Esophagus squamous epithelium (tissue), 5 donors: ENCODE measurements at regions not wholly inside any gene's neighbourhood (a gene's known extent, or its start where the extent isn't known, plus 50 kb on each side); places are given as distances from the start of the nearest gene placed in this dataset.

Experiments used
- DNase-seq: peaks from one replicate; lab custom pipeline; 2025; lab: John Stamatoyannopoulos, UW
- H3K27ac ChIP-seq, 4 donors: fragments of 200-600 bp; sonication (generic); one replicate each; pipeline ENCODE4 v1.5.1; 2016 to 2019; ENCODE audit warnings: mild to moderate bottlenecking in 1 of 4
- H3K27me3 ChIP-seq, 4 donors: fragments of 200-600 bp; sonication (generic); 1 replicate in 3 of 4; 2 replicates in 1 of 4; pipeline versions ENCODE4 v1.5.1 to v1.6.0; 2017 to 2021; ENCODE audit warnings: antibody characterized with exemption in 1 of 4
- H3K36me3 ChIP-seq, 3 donors: fragments of 200-600 bp; sonication (generic); one replicate each; pipeline ENCODE4 v1.5.1; 2016 to 2019
- H3K4me1 ChIP-seq, 3 donors: fragments of 200-600 bp; sonication (generic); one replicate each; pipeline ENCODE4 v1.5.1; 2017 to 2019
- H3K4me3 ChIP-seq, 4 donors: fragments of 200-600 bp; sonication (generic); 1 replicate in 3 of 4; 2 replicates in 1 of 4; pipeline ENCODE4 v1.5.1; 2016 to 2019; ENCODE audit warnings: mild to moderate bottlenecking in 2 of 4, moderate library complexity in 1 of 4
- H3K9me3 ChIP-seq, 3 donors: fragments of 200-600 bp; sonication (generic); one replicate each; pipeline ENCODE4 v1.5.1; 2016 to 2019
- POLR2A ChIP-seq, 4 donors: fragments of 450-650 bp; IDR thresholded peaks; one replicate each; pipeline ENCODE4 v1.6.1; 2017; ENCODE audit warnings: antibody characterized with exemption in 4 of 4, mild to moderate bottlenecking in 4 of 4, moderate library complexity in 3 of 4
- WGBS, 2 donors: methylation state at CpG; one replicate each; pipeline ENCODE4 v1.1.5; 2018; 5-methylcytosine and 5-hydroxymethylcytosine counted together
- intact Hi-C: fragments of 100-400 bp; cut with DNase I; formaldehyde crosslinking; loops from one replicate; pipeline ENCODE4 v1.15.0; 2022
- TF ChIP-seq, protein P1 (sequence below), 6 experiments: fragments of 450-650 bp in 4 of 6; fragments of 200-600 bp in 2 of 6; sonication (generic) in 2 of 6; IDR thresholded peaks; one replicate each; pipeline ENCODE4 v1.5.1; 2016 to 2019; ENCODE audit warnings: antibody characterized with exemption in 6 of 6, mild to moderate bottlenecking in 4 of 6, moderate library complexity in 4 of 6
- donor health status: DM: yes; HTN: yes; CAD: no.

DNA sequence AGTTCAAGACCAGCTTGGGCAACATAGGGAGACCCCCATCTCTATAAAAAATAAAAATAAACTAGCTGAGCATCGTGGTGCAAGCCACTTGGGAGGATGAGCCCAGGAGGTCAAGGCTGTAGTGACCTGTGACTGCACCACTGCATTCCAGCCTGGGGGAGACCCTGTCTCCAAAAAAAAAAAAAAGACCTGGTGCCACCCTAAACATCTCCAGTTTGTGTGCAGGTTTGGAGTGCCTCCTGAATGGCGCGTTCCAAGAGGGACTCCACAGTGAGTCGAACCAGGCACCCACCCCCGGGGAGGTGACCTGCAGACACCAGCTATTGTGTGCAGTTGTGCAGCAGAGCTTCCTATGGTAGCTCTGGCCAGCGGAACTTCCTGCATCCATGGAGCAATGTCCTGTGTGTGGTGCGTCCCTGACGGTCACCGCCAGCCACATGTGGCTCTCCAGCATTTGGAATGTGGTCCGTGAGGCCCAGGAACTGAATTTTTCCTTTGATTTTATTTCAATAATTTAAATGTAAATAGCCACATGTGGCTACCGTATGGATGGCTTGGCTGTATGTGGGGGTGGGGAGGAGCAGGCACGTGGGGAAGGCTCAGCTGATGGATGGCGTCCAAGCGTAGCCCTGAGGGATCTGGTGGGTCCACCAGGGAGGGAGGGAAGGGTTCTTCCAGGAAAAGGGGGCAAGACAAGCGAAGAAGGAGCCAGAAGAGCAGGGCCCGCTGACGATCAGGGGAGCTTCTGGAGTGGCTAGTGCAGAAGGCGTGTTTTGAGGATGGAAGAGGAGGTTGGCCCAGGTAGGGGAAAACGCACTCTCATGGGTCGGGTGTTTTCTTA is 107.1 kb upstream of the GSE1 start:
- Histone ChIP-seq H3K27me3 (no peaks in the 10 kb centered on the region), H3K36me3 (no peaks in the 10 kb centered on the region), H3K4me3 (no peak overlapping the region), H3K4me1 (peaks cover 0 to 9% (median 0%) of the 10 kb centered on the region in 3 donors), H3K9me3 (no peaks in the 10 kb centered on the region), H3K27ac (no peak overlapping the region)
- 74 to 84% methylated on average over 17 of the region's 20 CpGs for WGBS, 2 donors
- TF ChIP-seq, protein P1, sequence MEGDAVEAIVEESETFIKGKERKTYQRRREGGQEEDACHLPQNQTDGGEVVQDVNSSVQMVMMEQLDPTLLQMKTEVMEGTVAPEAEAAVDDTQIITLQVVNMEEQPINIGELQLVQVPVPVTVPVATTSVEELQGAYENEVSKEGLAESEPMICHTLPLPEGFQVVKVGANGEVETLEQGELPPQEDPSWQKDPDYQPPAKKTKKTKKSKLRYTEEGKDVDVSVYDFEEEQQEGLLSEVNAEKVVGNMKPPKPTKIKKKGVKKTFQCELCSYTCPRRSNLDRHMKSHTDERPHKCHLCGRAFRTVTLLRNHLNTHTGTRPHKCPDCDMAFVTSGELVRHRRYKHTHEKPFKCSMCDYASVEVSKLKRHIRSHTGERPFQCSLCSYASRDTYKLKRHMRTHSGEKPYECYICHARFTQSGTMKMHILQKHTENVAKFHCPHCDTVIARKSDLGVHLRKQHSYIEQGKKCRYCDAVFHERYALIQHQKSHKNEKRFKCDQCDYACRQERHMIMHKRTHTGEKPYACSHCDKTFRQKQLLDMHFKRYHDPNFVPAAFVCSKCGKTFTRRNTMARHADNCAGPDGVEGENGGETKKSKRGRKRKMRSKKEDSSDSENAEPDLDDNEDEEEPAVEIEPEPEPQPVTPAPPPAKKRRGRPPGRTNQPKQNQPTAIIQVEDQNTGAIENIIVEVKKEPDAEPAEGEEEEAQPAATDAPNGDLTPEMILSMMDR (IDR thresholded peaks at IDR 0.05), result no peak
- TF ChIP-seq POLR2A (IDR thresholded peaks at IDR 0.05), result no peak
- intact Hi-C loops, result no loop called here
- DNase-seq, result no peak

DNA sequence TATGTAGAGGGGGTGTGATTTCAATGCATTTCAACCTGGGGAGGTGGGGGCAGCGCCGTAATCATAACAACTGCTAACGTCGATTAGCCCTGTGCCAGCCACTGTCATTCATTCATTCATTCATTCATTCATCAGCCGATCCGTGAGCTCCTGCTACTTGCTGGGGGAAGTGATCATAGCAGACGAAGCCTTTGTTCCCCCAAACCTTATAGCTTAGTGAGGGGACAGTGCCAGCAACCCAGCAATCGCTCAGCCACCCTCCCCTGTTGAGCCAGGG is 106.5 kb upstream of the GSE1 start:
- Histone ChIP-seq H3K36me3 (no peaks in the 10 kb centered on the region), H3K27me3 (no peaks in the 10 kb centered on the region), H3K4me3 (no peak overlapping the region), H3K27ac (no peak overlapping the region), H3K9me3 (no peaks in the 10 kb centered on the region), H3K4me1 (peaks cover 0 to 9% (median 0%) of the 10 kb centered on the region in 3 donors)
- TF ChIP-seq, protein P1 (IDR thresholded peaks at IDR 0.05), result no peak
- TF ChIP-seq POLR2A (IDR thresholded peaks at IDR 0.05), result no peak
- intact Hi-C loops, result no loop called here
- WGBS, 2 donors, result 89 to 94% methylated on average over 7 to 8 of the region's 8 CpGs
- DNase-seq, result no peak

DNA sequence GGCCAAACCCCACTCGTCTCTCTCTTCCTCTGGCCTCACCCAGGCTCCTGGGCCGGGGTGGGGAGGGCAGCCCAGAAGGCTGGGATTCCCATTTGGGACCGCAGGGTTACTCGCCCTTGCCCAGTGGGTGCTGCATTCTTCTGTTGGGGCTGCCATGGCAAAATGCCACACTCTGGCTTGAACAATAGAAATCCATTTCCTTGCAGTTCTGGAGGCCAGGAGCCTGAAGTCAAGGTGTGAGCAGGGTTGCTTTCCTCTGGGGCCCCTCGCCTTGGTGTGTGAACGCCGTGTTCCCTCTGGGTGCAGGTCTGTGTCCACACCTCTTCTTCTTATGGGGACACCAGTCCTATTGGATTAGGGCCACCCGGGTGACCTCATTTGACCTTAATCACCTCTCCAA is 105.8 kb upstream of the GSE1 start:
- Histone ChIP-seq H3K36me3 (no peaks in the 10 kb centered on the region), H3K27me3 (no peaks in the 10 kb centered on the region), H3K4me1 (peaks cover 0 to 9% (median 0%) of the 10 kb centered on the region in 3 donors), H3K27ac (no peak overlapping the region), H3K4me3 (no peak overlapping the region), H3K9me3 (no peaks in the 10 kb centered on the region)
- WGBS, 2 donors, result 75 to 83% methylated on average over 3 to 6 of the region's 8 CpGs
- DNase-seq, result no peak
- TF ChIP-seq, protein P1 (IDR thresholded peaks at IDR 0.05), result no peak
- no peak for TF ChIP-seq POLR2A (IDR thresholded peaks at IDR 0.05)
- intact Hi-C loops, result no loop called here

DNA sequence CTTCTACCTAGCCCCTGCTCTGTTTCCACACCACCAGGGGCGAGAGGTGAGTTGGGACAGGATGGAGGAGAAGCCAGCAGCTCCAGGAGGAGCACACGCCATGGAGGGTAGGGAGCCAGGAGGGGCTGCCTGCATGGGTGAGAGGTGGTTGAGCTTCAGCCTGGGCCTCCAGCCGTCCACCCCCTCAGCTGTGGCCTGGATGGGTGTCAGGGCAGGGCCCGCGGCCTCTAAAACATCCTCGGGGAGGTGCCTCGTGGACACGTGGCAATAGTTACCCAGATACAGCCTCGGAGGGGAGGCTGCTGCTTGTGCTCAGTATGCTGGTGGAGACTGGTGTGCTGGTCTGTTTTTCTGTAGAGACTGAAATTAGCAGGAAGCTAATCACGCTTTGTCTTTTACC is 104.7 kb upstream of the GSE1 start:
- no peaks in the 10 kb centered on the region for H3K36me3 ChIP-seq
- DNase-seq, result no peak
- 60 to 79% methylated on average over 1 to 3 of the region's 10 CpGs for WGBS, 2 donors
- H3K4me3 ChIP-seq, result no peak overlapping the region
- no peak overlapping the region for H3K27ac ChIP-seq
- TF ChIP-seq POLR2A (IDR thresholded peaks at IDR 0.05), result no peak
- intact Hi-C loops, result no loop called here
- H3K9me3 ChIP-seq, result no peaks in the 10 kb centered on the region
- peaks cover 0 to 11% (median 0%) of the 10 kb centered on the region in 3 donors for H3K4me1 ChIP-seq
- H3K27me3 ChIP-seq, result no peaks in the 10 kb centered on the region

DNA sequence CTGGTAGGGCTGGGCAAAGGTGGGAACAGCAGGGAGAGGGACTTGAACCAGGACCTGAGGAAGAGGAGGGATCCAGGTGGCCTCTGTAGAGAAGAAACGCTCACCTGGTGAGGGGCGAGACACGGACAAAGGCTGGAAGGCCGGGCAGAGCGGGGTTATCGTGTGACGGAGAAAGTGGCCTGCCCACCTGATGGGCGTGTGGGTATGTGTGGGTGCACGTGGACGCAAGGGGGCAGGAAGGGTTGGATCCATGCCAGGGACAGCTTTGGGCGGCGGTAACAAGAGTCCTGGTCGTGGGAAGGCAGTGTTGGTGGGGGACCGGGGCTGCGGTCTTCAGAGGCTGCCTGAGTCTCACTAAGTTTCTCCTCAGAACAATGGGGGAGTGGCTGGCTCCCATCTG is 104.1 kb upstream of the GSE1 start:
- no peaks in the 10 kb centered on the region for H3K27me3 ChIP-seq
- H3K4me1 ChIP-seq, result peaks cover 2 to 17% (median 5%) of the 10 kb centered on the region in 3 donors
- intact Hi-C loops, result no loop called here
- H3K4me3 ChIP-seq, result no peak overlapping the region
- H3K9me3 ChIP-seq, result no peaks in the 10 kb centered on the region
- H3K27ac ChIP-seq, result no peak overlapping the region
- no peak for DNase-seq
- WGBS, 2 donors, result 74 to 83% methylated on average over 14 to 15 of the region's 15 CpGs
- no peaks in the 10 kb centered on the region for H3K36me3 ChIP-seq
- TF ChIP-seq, protein P1 (IDR thresholded peaks at IDR 0.05), result no peak
- TF ChIP-seq POLR2A (IDR thresholded peaks at IDR 0.05), result no peak
